A673 (cell line): ENCODE measurements at regions not wholly inside any gene's neighbourhood (a gene's known extent, or its start where the extent isn't known, plus 50 kb on each side); places are given as distances from the start of the nearest gene placed in this dataset.
"Not testable (repeated sequence)": the region's sequence is repeated elsewhere in the genome, so short reads cannot be mapped to it uniquely, and the experiment has no call there.

ENCODE experiments used
- BruUV-seq: library from RNA; stranded (reverse); fragments of 400-500 nt; replicated peaks from 2 replicates; lab custom pipeline; 2021; lab: Mats Ljungman, UMichigan
- CTCF ChIA-PET: fragments of 300-600 bp; sonication (Branson Sonifier 250); formaldehyde crosslinking; loops from one replicate; lab custom pipeline; 2022; ENCODE audit warnings: antibody characterized with exemption; lab: Charles Lee
- POLR2A ChIA-PET: fragments of 300-600 bp; sonication (Branson Sonifier 250); formaldehyde crosslinking; loops from one replicate; lab custom pipeline; 2022; ENCODE audit warnings: antibody characterized with exemption; ENCODE audit not compliant: low non-redundant PET; lab: Charles Lee
- DNase-seq: peaks from one replicate; pipeline ENCODE4 v3.0.0-alpha.2; 2015; ENCODE audit warnings: low spot score
- H3K27ac ChIP-seq: fragments of 200-600 bp; sonication (generic); 2 replicates; pipeline ENCODE4 v1.5.1; 2016; ENCODE audit warnings: mixed run types, low read depth, mild to moderate bottlenecking, mixed read lengths, antibody characterized with exemption, low read length; ENCODE audit not compliant: poor library complexity, severe bottlenecking
- H3K27me3 ChIP-seq: fragments of 200-600 bp; sonication (generic); replicated peaks from 2 replicates; pipeline ENCODE4 v1.6.1; 2017; ENCODE audit warnings: mixed run types, low read depth, mild to moderate bottlenecking, mixed read lengths, antibody characterized with exemption, low read length; ENCODE audit not compliant: insufficient read depth, poor library complexity
- H3K36me3 ChIP-seq: fragments of 200-600 bp; sonication (generic); 2 replicates; pipeline ENCODE4 v1.6.1; 2016; ENCODE audit warnings: mixed run types, mild to moderate bottlenecking, mixed read lengths, antibody characterized with exemption, low read length; ENCODE audit not compliant: insufficient read depth, poor library complexity, severe bottlenecking
- H3K4me1 ChIP-seq: fragments of 200-600 bp; sonication (generic); 2 replicates; pipeline ENCODE4 v1.6.1; 2017; ENCODE audit warnings: mixed run types, mild to moderate bottlenecking, mixed read lengths, antibody characterized with exemption, low read length; ENCODE audit not compliant: insufficient read depth, poor library complexity, severe bottlenecking
- H3K4me3 ChIP-seq: fragments of 200-600 bp; sonication (generic); 2 replicates; pipeline ENCODE4 v1.5.1; 2016; ENCODE audit warnings: low read depth, mixed run types, mild to moderate bottlenecking, mixed read lengths, low read length; ENCODE audit not compliant: poor library complexity, severe bottlenecking
- H3K9me3 ChIP-seq: fragments of 200-600 bp; sonication (generic); 2 replicates; pipeline ENCODE4 v1.6.1; 2016; ENCODE audit warnings: mixed run types, low read depth, mild to moderate bottlenecking, mixed read lengths, antibody characterized with exemption, low read length; ENCODE audit not compliant: poor library complexity, severe bottlenecking
- CTCF ChIP-seq: fragments of 300-800, 200-600 bp; sonication (generic); conservative IDR thresholded peaks from 2 replicates; pipeline ENCODE4 v1.5.1; 2017; ENCODE audit warnings: low read depth, mild to moderate bottlenecking, antibody characterized with exemption, low read length, moderate library complexity, mixed read lengths
- EZH2 ChIP-seq: fragments of 200-600 bp; sonication (generic); IDR thresholded peaks from 2 replicates; pipeline ENCODE4 v1.6.1; 2017; ENCODE audit warnings: borderline replicate concordance, low read depth, mild to moderate bottlenecking, mixed read lengths, antibody characterized with exemption, low read length; ENCODE audit not compliant: poor library complexity, severe bottlenecking
- intact Hi-C: fragments of 100-400 bp; cut with micrococcal nuclease; formaldehyde crosslinking; loops from one replicate; pipeline ENCODE4 v1.10.0; 2022; ENCODE audit not compliant: unreplicated experiment

- H3K4me3 ChIP-seq, result no peak overlapping the region
- ChIA-PET CTCF (no interaction called here), POLR2A (no interaction called here)
- H3K9me3 ChIP-seq, result no peaks in the 10 kb centered on the region
- DNase-seq, result no peak
- no peak overlapping the region for H3K27ac ChIP-seq
- TF ChIP-seq CTCF, result no peak
- no peak for TF ChIP-seq EZH2
- intact Hi-C loops, result no loop called here
- BruUV-seq, result no TSS peak
- no peaks in the 10 kb centered on the region for H3K4me1 ChIP-seq
- H3K36me3 ChIP-seq, result no peaks in the 10 kb centered on the region
- H3K27me3 ChIP-seq, result peaks cover 42% of the 10 kb centered on the region
Measured at GRCh38 chr1:37372711-37373110, 101.7 kb upstream of the ZC3H12A start.

- Histone ChIP-seq H3K27ac (no peak overlapping the region), H3K9me3 (no peaks in the 10 kb centered on the region), H3K4me1 (no peaks in the 10 kb centered on the region), H3K27me3 (peaks cover 42% of the 10 kb centered on the region), H3K4me3 (no peak overlapping the region), H3K36me3 (no peaks in the 10 kb centered on the region)
- intact Hi-C loops, result no loop called here
- POLR2A ChIA-PET, result no interaction called here
- no TSS peak for BruUV-seq
- TF ChIP-seq EZH2 (no peak), CTCF (no peak)
- CTCF ChIA-PET, result no interaction called here
- no peak for DNase-seq
Measured at GRCh38 chr1:37373413-37373812, 101.0 kb upstream of the ZC3H12A start.

DNA sequence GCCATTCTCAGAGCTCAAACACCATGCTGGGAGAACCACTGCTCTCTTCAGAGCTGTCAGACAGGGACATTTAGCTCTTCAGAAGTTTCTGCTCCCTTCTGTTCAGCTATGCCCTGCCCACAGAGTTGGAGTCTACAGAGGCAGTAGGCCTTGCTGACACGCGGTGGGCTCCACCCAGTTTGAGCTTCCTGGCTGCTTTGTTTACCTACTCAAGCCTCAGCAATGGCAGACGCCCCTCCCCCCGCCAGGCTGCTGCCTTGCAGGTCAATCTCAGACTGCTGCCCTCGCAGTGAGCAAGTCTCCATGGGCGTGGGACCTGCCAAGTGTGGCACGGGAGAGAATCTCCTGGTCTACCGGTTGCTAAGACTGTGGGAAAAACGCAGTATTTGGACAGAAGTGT is 93.8 kb upstream of the ZC3H12A start:
- H3K27me3 ChIP-seq, H3K9me3 ChIP-seq, BruUV-seq, DNase-seq, intact Hi-C loops, H3K4me3 ChIP-seq, H3K27ac ChIP-seq, H3K36me3 ChIP-seq, CTCF ChIA-PET, H3K4me1 ChIP-seq, POLR2A ChIA-PET: not testable (repeated sequence)

GRCh38 chr1:37387854-37388253 is 86.5 kb upstream of the ZC3H12A start:
- no peak for DNase-seq
- TF ChIP-seq EZH2 (no peak), CTCF (no peak)
- Histone ChIP-seq H3K36me3 (no peaks in the 10 kb centered on the region), H3K4me3 (no peak overlapping the region), H3K4me1 (no peaks in the 10 kb centered on the region), H3K9me3 (no peaks in the 10 kb centered on the region), H3K27ac (no peak overlapping the region), H3K27me3 (peaks cover 1% of the 10 kb centered on the region)
- intact Hi-C loops, result no loop called here
- ChIA-PET CTCF (no interaction called here), POLR2A (interaction anchor here (0.8 kb wide), 1 partner anchor 23 kb away, joined by 6 read pairs; no protein-coding TSS in a partner anchor)
- no TSS peak for BruUV-seq
